Esophagus squamous epithelium (tissue), 5 donors: ENCODE measurements at regions not wholly inside any gene's neighbourhood (a gene's known extent, or its start where the extent isn't known, plus 50 kb on each side); places are given as distances from the start of the nearest gene placed in this dataset.

Source experiments
- DNase-seq: peaks from one replicate; lab custom pipeline; 2025; lab: John Stamatoyannopoulos, UW
- H3K27ac ChIP-seq, 4 donors: fragments of 200-600 bp; sonication (generic); one replicate each; pipeline ENCODE4 v1.5.1; 2016 to 2019; ENCODE audit warnings: mild to moderate bottlenecking in 1 of 4
- H3K27me3 ChIP-seq, 4 donors: fragments of 200-600 bp; sonication (generic); 1 replicate in 3 of 4; 2 replicates in 1 of 4; pipeline versions ENCODE4 v1.5.1 to v1.6.0; 2017 to 2021; ENCODE audit warnings: antibody characterized with exemption in 1 of 4
- H3K36me3 ChIP-seq, 3 donors: fragments of 200-600 bp; sonication (generic); one replicate each; pipeline ENCODE4 v1.5.1; 2016 to 2019
- H3K4me1 ChIP-seq, 3 donors: fragments of 200-600 bp; sonication (generic); one replicate each; pipeline ENCODE4 v1.5.1; 2017 to 2019
- H3K4me3 ChIP-seq, 4 donors: fragments of 200-600 bp; sonication (generic); 1 replicate in 3 of 4; 2 replicates in 1 of 4; pipeline ENCODE4 v1.5.1; 2016 to 2019; ENCODE audit warnings: mild to moderate bottlenecking in 2 of 4, moderate library complexity in 1 of 4
- H3K9me3 ChIP-seq, 3 donors: fragments of 200-600 bp; sonication (generic); one replicate each; pipeline ENCODE4 v1.5.1; 2016 to 2019
- POLR2A ChIP-seq, 4 donors: fragments of 450-650 bp; IDR thresholded peaks; one replicate each; pipeline ENCODE4 v1.6.1; 2017; ENCODE audit warnings: antibody characterized with exemption in 4 of 4, mild to moderate bottlenecking in 4 of 4, moderate library complexity in 3 of 4
- WGBS, 2 donors: methylation state at CpG; one replicate each; pipeline ENCODE4 v1.1.5; 2018; 5-methylcytosine and 5-hydroxymethylcytosine counted together
- intact Hi-C: fragments of 100-400 bp; cut with DNase I; formaldehyde crosslinking; loops from one replicate; pipeline ENCODE4 v1.15.0; 2022
- TF ChIP-seq, protein P1 (sequence below), 6 experiments: fragments of 450-650 bp in 4 of 6; fragments of 200-600 bp in 2 of 6; sonication (generic) in 2 of 6; IDR thresholded peaks; one replicate each; pipeline ENCODE4 v1.5.1; 2016 to 2019; ENCODE audit warnings: antibody characterized with exemption in 6 of 6, mild to moderate bottlenecking in 4 of 6, moderate library complexity in 4 of 6
- donor health status: DM: yes; HTN: yes; CAD: no.

DNA sequence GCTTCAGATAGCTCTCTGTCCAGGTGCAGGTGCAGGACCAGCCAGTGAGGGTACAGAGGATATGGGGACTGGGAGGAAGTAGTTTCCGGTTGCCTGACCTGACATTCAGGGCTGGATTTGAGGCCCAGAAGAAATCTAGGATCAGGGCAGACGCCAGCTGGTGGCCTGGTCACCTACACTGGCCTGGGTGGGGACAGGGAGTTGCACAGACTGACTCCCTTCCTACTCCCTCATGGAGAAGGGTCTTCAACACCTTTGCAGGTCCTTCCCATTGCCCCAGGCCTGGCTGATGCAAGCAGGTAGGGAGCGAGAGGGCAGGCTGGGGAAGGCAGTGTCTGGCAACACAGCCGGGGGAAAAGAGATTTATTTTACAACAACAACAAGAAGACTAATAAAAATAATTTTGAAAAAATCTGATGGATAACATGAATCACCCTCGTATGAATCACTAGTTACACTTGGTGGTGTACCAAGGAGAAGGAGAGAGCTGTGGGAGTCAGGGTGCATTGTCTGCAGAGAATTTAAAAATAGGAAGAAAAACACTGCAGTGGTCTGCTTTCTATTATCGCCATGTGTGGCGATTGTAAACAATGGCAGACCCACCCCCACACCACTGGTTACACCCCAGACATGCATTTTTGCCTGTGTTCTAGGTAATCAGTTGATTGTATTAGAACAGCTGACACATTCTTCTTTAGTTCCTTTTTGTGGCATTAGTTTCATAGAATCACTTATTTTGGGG is 62.3 kb upstream of the SNX9 start:
- H3K27me3 ChIP-seq: peaks cover 0 to under 1% (median 0%) of the 10 kb centered on the region in 4 donors
- peak overlapping the region in 3 of 4 donors; percentile 48 to 73 (median 67) for H3K27ac ChIP-seq
- no peak overlapping the region for H3K4me3 ChIP-seq
- H3K9me3 ChIP-seq: no peaks in the 10 kb centered on the region
- WGBS, 2 donors: 23 to 50% methylated on average over 3 to 7 of the region's 7 CpGs
- DNase-seq: no peak
- H3K4me1 ChIP-seq: peaks cover 32 to 72% (median 48%) of the 10 kb centered on the region in 3 donors
- intact Hi-C loops: no loop called here
- TF ChIP-seq POLR2A (IDR thresholded peaks at IDR 0.05): no peak
- TF ChIP-seq, protein P1, sequence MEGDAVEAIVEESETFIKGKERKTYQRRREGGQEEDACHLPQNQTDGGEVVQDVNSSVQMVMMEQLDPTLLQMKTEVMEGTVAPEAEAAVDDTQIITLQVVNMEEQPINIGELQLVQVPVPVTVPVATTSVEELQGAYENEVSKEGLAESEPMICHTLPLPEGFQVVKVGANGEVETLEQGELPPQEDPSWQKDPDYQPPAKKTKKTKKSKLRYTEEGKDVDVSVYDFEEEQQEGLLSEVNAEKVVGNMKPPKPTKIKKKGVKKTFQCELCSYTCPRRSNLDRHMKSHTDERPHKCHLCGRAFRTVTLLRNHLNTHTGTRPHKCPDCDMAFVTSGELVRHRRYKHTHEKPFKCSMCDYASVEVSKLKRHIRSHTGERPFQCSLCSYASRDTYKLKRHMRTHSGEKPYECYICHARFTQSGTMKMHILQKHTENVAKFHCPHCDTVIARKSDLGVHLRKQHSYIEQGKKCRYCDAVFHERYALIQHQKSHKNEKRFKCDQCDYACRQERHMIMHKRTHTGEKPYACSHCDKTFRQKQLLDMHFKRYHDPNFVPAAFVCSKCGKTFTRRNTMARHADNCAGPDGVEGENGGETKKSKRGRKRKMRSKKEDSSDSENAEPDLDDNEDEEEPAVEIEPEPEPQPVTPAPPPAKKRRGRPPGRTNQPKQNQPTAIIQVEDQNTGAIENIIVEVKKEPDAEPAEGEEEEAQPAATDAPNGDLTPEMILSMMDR (IDR thresholded peaks at IDR 0.05): no peak
- no peaks in the 10 kb centered on the region for H3K36me3 ChIP-seq

DNA sequence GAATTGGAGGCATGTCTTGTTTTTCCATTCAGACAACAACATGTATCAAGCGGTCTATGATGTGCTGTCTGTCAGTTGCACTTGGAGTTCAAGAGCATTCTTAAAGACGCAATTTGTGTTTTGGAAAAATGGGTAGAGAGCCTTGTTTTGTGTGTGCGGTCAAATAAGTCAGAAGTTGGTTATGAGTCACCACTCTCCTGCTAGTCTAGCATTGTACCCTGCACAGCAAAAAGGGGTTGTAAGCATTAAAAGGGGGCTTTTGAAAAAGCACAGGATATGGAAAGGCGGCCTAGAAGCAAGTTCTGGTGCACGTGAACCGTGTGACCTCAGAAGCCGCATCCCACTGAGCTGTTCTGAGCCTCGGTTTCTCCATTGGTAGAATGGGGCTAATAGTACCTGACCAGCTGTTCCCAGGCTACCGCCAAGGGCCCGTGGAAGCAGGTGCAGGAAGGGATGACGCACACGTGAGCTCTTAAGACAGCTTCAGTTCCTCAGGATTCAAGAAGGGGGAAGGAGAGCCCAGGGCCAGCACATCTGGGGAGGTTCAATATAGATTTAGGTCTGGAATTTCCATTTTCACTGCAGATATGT is 61.6 kb upstream of the SNX9 start:
- no peaks in the 10 kb centered on the region for H3K36me3 ChIP-seq
- no peaks in the 10 kb centered on the region for H3K27me3 ChIP-seq
- H3K4me3 ChIP-seq: no peak overlapping the region
- peaks cover 32 to 74% (median 47%) of the 10 kb centered on the region in 3 donors for H3K4me1 ChIP-seq
- H3K9me3 ChIP-seq: no peaks in the 10 kb centered on the region
- WGBS, 2 donors: 65 to 81% methylated on average over 9 to 11 of the region's 12 CpGs
- no peak for DNase-seq
- intact Hi-C loops: no loop called here
- TF ChIP-seq, protein P1 (IDR thresholded peaks at IDR 0.05): no peak
- no peak for TF ChIP-seq POLR2A (IDR thresholded peaks at IDR 0.05)
- peak overlapping the region in 3 of 4 donors; percentile 48 to 73 (median 67) for H3K27ac ChIP-seq

DNA sequence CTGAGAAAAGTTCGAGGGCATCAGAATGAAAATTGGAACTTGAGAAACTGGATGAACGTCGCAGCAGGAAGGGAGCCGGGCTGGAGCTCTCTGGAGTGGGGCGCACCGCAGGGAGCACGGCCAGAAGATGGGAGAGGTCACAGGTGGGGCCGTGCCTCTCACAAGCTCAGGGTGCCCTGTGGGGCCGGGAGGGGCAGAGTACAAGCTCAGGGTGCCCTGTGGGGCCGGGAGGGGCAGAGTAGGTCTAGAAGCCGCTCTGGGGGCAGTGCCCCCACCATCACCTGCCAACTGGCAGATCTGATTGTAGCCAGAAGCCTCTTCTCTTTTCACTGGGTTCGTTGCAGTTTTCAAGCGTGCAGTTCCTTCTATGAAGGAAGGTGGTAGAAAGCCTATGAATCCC is 61.1 kb upstream of the SNX9 start:
- 70 to 85% methylated on average over 11 to 12 of the region's 13 CpGs for WGBS, 2 donors
- H3K9me3 ChIP-seq: no peaks in the 10 kb centered on the region
- peaks cover 32 to 69% (median 42%) of the 10 kb centered on the region in 3 donors for H3K4me1 ChIP-seq
- H3K27ac ChIP-seq: peak overlapping the region in 3 of 4 donors; percentile 22 to 67 (median 37)
- no peak for TF ChIP-seq POLR2A (IDR thresholded peaks at IDR 0.05)
- TF ChIP-seq, protein P1 (IDR thresholded peaks at IDR 0.05): no peak
- no peaks in the 10 kb centered on the region for H3K27me3 ChIP-seq
- no peak overlapping the region for H3K4me3 ChIP-seq
- no peak for DNase-seq
- H3K36me3 ChIP-seq: no peaks in the 10 kb centered on the region
- intact Hi-C loops: no loop called here

DNA sequence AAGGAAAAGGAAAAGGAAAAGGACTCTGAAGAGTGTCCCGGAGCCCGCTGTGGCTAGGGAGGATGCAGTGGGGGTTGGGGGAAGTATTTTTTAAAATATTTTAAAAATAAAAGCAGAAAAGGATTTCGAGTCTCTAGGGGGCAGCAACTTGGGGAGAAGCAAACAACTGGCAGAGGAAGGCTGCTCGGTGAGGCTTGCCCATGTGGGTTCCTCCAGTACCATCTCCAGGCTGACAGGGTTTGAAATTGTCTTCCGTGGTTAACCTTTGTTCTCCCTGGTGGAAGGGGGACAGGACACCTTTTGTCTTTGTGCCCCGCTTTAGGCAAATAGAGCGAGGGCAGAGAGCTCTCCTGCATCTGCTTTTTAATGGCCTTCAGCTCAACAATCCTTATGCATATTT is 60.4 kb upstream of the SNX9 start:
- H3K4me1 ChIP-seq: peaks cover 32 to 62% (median 35%) of the 10 kb centered on the region in 3 donors
- intact Hi-C loops: no loop called here

More for the DNA sequence above, 60.4 kb upstream of the SNX9 start:
- no peaks in the 10 kb centered on the region for H3K27me3 ChIP-seq
- H3K27ac ChIP-seq: peak overlapping the region; percentile 77 to 86 (median 84)
- DNase-seq: no peak
- TF ChIP-seq, protein P1 (IDR thresholded peaks at IDR 0.05): no peak
- no peak for TF ChIP-seq POLR2A (IDR thresholded peaks at IDR 0.05)
- no peaks in the 10 kb centered on the region for H3K9me3 ChIP-seq
- H3K36me3 ChIP-seq: no peaks in the 10 kb centered on the region
- 54 to 56% methylated on average over 6 to 7 of the region's 7 CpGs for WGBS, 2 donors
- H3K4me3 ChIP-seq: no peak overlapping the region
